ENCODE measurements at regions not wholly inside any gene's neighbourhood (a gene's known extent, or its start where the extent isn't known, plus 50 kb on each side); places are given as distances from the start of the nearest gene placed in this dataset.

- intact Hi-C loops (cut with DNase I), result no loop called here
- H3K4me3 ChIP-seq, result no peak overlapping the region
- no peaks in the 10 kb centered on the region for H3K4me1 ChIP-seq
- TF ChIP-seq CTCF (IDR thresholded peaks at IDR 0.05), result no peak
- H3K27me3 ChIP-seq, result no peaks in the 10 kb centered on the region
- H3K36me3 ChIP-seq, result no peaks in the 10 kb centered on the region
- no peak overlapping the region for H3K27ac ChIP-seq
- no peaks in the 10 kb centered on the region for H3K9me3 ChIP-seq
- no peak for ATAC-seq
- DNase-seq, result no peak
These were observed 253.6 kb downstream of the STK31 start for GRCh38 chr7:23963461-23964165.

GRCh38 chr7:23964715-23965114, 254.7 kb downstream of the STK31 start:
- Histone ChIP-seq H3K9me3 (no peaks in the 10 kb centered on the region), H3K36me3 (no peaks in the 10 kb centered on the region), H3K4me1 (no peaks in the 10 kb centered on the region), H3K27ac (no peak overlapping the region), H3K27me3 (no peaks in the 10 kb centered on the region), H3K4me3 (no peak overlapping the region)
- intact Hi-C loops (cut with DNase I), result no loop called here
- TF ChIP-seq CTCF (IDR thresholded peaks at IDR 0.05), result no peak
- ATAC-seq, result no peak
- no peak for DNase-seq

GRCh38 chr7:23965296-23965695, 255.3 kb downstream of the STK31 start:
- Histone ChIP-seq H3K4me3 (no peak overlapping the region), H3K4me1 (no peaks in the 10 kb centered on the region), H3K27me3 (no peaks in the 10 kb centered on the region), H3K36me3 (no peaks in the 10 kb centered on the region), H3K27ac (no peak overlapping the region), H3K9me3 (no peaks in the 10 kb centered on the region)
- intact Hi-C loops (cut with DNase I), result no loop called here
- TF ChIP-seq CTCF (IDR thresholded peaks at IDR 0.05), result no peak
- DNase-seq, result no peak
- no peak for ATAC-seq

GRCh38 chr7:23966941-23967340, 256.9 kb downstream of the STK31 start:
- H3K4me1 ChIP-seq, result no peaks in the 10 kb centered on the region
- no peaks in the 10 kb centered on the region for H3K9me3 ChIP-seq
- no peaks in the 10 kb centered on the region for H3K36me3 ChIP-seq
- intact Hi-C loops (cut with DNase I), result no loop called here
- no peaks in the 10 kb centered on the region for H3K27me3 ChIP-seq
- no peak for ATAC-seq
- TF ChIP-seq CTCF (IDR thresholded peaks at IDR 0.05), result no peak
- DNase-seq, result no peak
- no peak overlapping the region for H3K27ac ChIP-seq
- H3K4me3 ChIP-seq, result no peak overlapping the region

GRCh38 chr7:23967949-23968599, 258.1 kb downstream of the STK31 start:
- no peaks in the 10 kb centered on the region for H3K9me3 ChIP-seq
- H3K27me3 ChIP-seq, result no peaks in the 10 kb centered on the region
- H3K4me3 ChIP-seq, result no peak overlapping the region
- TF ChIP-seq CTCF (IDR thresholded peaks at IDR 0.05), result no peak
- no peak overlapping the region for H3K27ac ChIP-seq
- no peak for DNase-seq
- H3K4me1 ChIP-seq, result no peaks in the 10 kb centered on the region
- no peak for ATAC-seq
- intact Hi-C loops (cut with DNase I), result no loop called here
- no peaks in the 10 kb centered on the region for H3K36me3 ChIP-seq

Measured in upper lobe of right lung (tissue), 1 donor.